ENCODE measurements at regions not wholly inside any gene's neighbourhood (a gene's known extent, or its start where the extent isn't known, plus 50 kb on each side); places are given as distances from the start of the nearest gene placed in this dataset.

DNA sequence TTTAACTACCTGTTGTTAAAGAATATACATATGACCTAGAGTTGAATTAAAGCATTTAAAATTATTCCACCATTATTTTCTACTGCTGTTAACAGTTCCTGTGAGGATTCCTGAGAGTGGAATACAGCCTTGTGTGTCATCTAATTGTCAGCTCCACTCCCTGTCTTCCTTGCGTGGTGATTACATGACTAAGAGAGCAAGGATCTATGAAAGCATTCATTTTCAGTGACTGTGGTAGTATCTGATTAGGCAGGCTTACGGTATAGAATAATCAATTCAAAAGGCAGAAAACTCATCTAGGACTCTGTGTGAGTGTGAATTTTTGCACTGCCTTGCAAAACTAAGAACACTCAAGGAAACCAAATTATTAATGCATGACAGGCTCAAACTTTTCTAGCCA is 577.8 kb downstream of the SH3BGRL start:
- POLR2A ChIA-PET: no interaction called here
- no peak for DNase-seq
- peaks cover 5% of the 10 kb centered on the region for H3K9me3 Mint-ChIP-seq (ENCODE audit: low read depth)
- intact Hi-C loops (cut with DNase I, micrococcal nuclease): no loop called here
- no peak for ATAC-seq
- H3K4me1 Mint-ChIP-seq: no peaks in the 10 kb centered on the region
- H3K36me3 Mint-ChIP-seq (ENCODE audit: low read depth): no peaks in the 10 kb centered on the region
- H3K27ac Mint-ChIP-seq: no peak overlapping the region
- H3K27me3 Mint-ChIP-seq: no peaks in the 10 kb centered on the region
- H3K4me3 Mint-ChIP-seq: no peak overlapping the region
- CTCF ChIA-PET: no interaction called here

DNA sequence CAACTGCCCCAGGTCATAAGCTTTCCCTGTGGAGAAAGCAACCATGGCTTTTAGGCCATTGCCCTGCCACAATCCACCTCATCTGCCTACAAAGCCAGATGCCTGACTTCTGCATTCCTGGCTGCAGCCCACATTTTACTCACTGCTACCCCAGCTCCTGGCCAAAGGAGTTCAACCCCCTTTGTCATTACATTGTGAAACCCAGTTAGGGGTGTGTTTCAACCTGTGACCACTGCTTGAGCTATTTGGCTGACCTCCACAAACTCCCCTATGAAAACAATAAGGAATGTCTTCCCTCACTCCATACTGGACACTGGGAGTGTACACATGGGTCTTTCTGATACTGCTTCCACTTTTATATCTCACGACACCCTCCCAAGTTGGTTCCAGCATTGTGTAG is 589.2 kb downstream of the SH3BGRL start:
- CTCF ChIA-PET: interaction anchor here (0.7 kb wide), 1 partner anchor 279 kb away, joined by 3 read pairs; no protein-coding TSS in a partner anchor
- no peak overlapping the region for H3K27ac Mint-ChIP-seq
- ATAC-seq (no peak), DNase-seq (no peak)
- intact Hi-C loops (cut with DNase I, micrococcal nuclease): no loop called here
- H3K4me1 Mint-ChIP-seq: no peaks in the 10 kb centered on the region
- no peak overlapping the region for H3K4me3 Mint-ChIP-seq
- no peaks in the 10 kb centered on the region for H3K36me3 Mint-ChIP-seq (ENCODE audit: low read depth)
- peaks cover 2% of the 10 kb centered on the region for H3K9me3 Mint-ChIP-seq (ENCODE audit: low read depth)
- POLR2A ChIA-PET: no interaction called here
- no peaks in the 10 kb centered on the region for H3K27me3 Mint-ChIP-seq
